Tibial artery (tissue), 4 donors: ENCODE measurements at regions not wholly inside any gene's neighbourhood (a gene's known extent, or its start where the extent isn't known, plus 50 kb on each side); places are given as distances from the start of the nearest gene placed in this dataset.

Experiments used
- DNase-seq, 2 donors: peaks; one replicate each; pipeline ENCODE4 v3.0.0-alpha.2; 2019
- H3K27ac ChIP-seq, 2 donors: fragments of 200-600 bp; sonication (generic) in 1 of 2; 1 replicate in 1 of 2; 2 replicates in 1 of 2; pipeline ENCODE4 v1.5.1; 2018 to 2019; ENCODE audit warnings: mild to moderate bottlenecking in 1 of 2
- H3K27me3 ChIP-seq, 2 donors: fragments of 200-600 bp; sonication (generic) in 1 of 2; one replicate each; pipeline versions ENCODE4 v1.5.1 to v1.6.0; 2016 to 2019
- H3K36me3 ChIP-seq, 3 donors: fragments of 200-600 bp; sonication (generic) in 2 of 3; one replicate each; pipeline ENCODE4 v1.5.1; 2016 to 2019; ENCODE audit warnings: mild to moderate bottlenecking in 2 of 3
- H3K4me1 ChIP-seq, 4 donors: fragments of 200-600 bp; sonication (generic) in 2 of 4; 1 replicate in 3 of 4; 2 replicates in 1 of 4; pipeline ENCODE4 v1.5.1; 2016 to 2019
- H3K4me3 ChIP-seq, 2 donors: fragments of 200-600 bp; sonication (generic) in 1 of 2; 1 replicate in 1 of 2; 2 replicates in 1 of 2; pipeline ENCODE4 v1.5.1; 2018 to 2019; ENCODE audit warnings: mild to moderate bottlenecking in 2 of 2
- H3K9me3 ChIP-seq, 3 donors: fragments of 200-600 bp; sonication (generic) in 1 of 3; one replicate each; pipeline ENCODE4 v1.5.1; 2016 to 2019
- intact Hi-C: fragments of 100-400 bp; cut with DNase I; formaldehyde crosslinking; loops from one replicate; pipeline ENCODE4 v1.15.0; 2023; ENCODE audit warnings: low total_unique reads
- TF ChIP-seq, protein P1 (sequence below), 2 experiments: fragments of 200-600 bp in 1 of 2; fragments of 450-650 bp in 1 of 2; IDR thresholded peaks; one replicate each; pipeline ENCODE4 v1.5.1; 2017 to 2019; ENCODE audit warnings: antibody characterized with exemption in 2 of 2, mild to moderate bottlenecking in 1 of 2, moderate library complexity in 1 of 2

DNA sequence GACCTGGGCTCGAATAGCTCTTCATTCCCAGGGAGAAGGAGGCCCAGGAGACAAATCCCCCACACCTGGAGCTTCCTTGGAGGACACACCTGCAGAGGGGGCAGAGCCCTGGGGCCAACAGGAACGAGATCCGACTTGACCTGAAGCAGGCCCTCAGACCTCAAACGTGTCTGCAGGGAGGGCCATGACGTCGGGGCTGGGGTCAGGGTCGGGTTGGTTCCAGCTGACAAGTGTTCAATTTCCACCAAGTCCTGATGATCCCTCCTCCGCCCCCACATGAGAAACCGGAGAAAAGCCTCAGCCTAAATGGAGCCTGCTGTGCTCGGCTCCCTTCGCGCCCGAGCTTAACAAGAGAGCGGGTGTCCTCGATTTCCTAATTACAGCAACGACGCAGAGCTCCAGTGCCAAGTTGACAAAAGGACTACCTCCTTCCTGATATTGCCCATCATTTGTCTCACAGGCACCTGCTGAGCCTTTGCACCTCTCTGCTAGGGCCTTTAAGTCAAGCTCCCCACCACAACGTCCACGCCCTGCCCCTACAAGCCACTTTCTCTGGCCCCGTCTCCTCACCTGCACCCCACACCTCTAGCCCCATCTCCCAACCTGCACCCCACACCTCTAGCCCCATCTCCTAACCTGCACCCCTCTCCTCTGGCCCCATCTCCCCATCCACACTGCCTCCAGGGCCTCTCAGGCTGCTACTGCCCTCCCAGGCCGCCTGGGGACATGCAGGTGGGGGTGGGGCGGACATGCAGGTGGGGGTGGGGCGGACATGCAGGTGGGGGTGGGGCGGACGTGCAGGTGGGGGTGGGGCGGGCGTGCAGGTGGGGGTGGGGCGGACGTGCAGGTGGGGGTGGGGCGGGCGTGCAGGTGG is 519.4 kb downstream of the GLRX3 start:
- Histone ChIP-seq H3K27me3 (no peaks in the 10 kb centered on the region), H3K36me3 (no peaks in the 10 kb centered on the region), H3K27ac (no peak overlapping the region), H3K9me3 (peaks cover 0 to 5% (median 0%) of the 10 kb centered on the region in 3 donors), H3K4me1 (no peaks in the 10 kb centered on the region), H3K4me3 (no peak overlapping the region)
- TF ChIP-seq, protein P1, sequence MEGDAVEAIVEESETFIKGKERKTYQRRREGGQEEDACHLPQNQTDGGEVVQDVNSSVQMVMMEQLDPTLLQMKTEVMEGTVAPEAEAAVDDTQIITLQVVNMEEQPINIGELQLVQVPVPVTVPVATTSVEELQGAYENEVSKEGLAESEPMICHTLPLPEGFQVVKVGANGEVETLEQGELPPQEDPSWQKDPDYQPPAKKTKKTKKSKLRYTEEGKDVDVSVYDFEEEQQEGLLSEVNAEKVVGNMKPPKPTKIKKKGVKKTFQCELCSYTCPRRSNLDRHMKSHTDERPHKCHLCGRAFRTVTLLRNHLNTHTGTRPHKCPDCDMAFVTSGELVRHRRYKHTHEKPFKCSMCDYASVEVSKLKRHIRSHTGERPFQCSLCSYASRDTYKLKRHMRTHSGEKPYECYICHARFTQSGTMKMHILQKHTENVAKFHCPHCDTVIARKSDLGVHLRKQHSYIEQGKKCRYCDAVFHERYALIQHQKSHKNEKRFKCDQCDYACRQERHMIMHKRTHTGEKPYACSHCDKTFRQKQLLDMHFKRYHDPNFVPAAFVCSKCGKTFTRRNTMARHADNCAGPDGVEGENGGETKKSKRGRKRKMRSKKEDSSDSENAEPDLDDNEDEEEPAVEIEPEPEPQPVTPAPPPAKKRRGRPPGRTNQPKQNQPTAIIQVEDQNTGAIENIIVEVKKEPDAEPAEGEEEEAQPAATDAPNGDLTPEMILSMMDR (IDR thresholded peaks at IDR 0.05) = no peak
- intact Hi-C loops = no loop called here
- no peak for DNase-seq

DNA sequence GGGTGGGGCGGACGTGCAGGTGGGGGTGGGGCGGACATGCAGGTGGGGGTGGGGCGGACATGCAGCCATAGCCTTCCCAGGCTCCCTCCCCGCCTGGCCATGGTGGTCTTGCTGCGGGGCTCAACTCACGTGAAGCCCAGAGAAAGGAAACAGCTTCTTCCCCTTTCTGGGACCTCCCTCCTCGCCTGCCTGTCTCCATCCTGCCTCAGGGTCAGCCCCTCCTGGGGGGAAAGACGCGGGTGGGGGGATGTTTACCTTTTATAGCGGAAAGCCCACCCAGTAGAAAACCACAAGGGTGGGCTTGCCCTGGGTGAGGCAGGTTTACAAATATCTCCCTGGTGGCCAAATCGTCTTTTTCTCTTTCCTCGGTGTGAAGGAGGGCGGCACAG is 520.0 kb downstream of the GLRX3 start:
- TF ChIP-seq, protein P1 (IDR thresholded peaks at IDR 0.05) = no peak
- intact Hi-C loops = no loop called here
- Histone ChIP-seq H3K27me3 (no peaks in the 10 kb centered on the region), H3K9me3 (peaks cover 0 to 5% (median 0%) of the 10 kb centered on the region in 3 donors), H3K27ac (no peak overlapping the region), H3K4me1 (no peaks in the 10 kb centered on the region), H3K36me3 (no peaks in the 10 kb centered on the region), H3K4me3 (no peak overlapping the region)
- no peak for DNase-seq

DNA sequence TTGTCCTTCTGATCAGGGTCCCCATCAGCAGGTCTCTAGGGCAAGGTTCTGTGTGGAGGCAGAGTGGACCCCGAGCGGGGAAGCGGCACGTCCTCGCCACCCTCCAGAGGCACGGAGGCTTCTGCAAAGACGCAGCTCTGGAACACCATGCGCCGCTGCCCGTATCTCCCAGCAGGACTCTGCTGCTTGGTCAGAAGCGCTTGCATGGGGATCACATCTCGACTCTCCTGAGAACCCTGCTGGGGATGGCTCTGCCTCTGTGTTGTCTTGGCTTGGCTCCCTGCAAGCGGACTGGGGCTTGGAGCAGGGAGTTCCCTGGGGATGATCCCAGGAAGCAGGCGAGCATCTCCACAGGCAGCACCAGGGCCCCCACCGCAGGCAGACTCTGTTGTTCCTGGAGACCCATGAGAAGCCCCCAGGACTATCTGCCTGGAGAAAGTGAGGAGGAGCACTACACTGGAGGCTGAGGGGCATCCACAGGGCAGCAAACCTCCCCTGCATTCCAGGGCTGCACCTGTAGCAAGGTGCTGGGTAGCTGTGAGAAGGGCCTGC is 520.5 kb downstream of the GLRX3 start:
- TF ChIP-seq, protein P1 (IDR thresholded peaks at IDR 0.05) = no peak
- Histone ChIP-seq H3K27me3 (no peaks in the 10 kb centered on the region), H3K27ac (no peak overlapping the region), H3K36me3 (no peaks in the 10 kb centered on the region), H3K9me3 (peaks cover 0 to 5% (median 0%) of the 10 kb centered on the region in 3 donors), H3K4me3 (no peak overlapping the region), H3K4me1 (no peaks in the 10 kb centered on the region)
- DNase-seq = no peak
- intact Hi-C loops = no loop called here

DNA sequence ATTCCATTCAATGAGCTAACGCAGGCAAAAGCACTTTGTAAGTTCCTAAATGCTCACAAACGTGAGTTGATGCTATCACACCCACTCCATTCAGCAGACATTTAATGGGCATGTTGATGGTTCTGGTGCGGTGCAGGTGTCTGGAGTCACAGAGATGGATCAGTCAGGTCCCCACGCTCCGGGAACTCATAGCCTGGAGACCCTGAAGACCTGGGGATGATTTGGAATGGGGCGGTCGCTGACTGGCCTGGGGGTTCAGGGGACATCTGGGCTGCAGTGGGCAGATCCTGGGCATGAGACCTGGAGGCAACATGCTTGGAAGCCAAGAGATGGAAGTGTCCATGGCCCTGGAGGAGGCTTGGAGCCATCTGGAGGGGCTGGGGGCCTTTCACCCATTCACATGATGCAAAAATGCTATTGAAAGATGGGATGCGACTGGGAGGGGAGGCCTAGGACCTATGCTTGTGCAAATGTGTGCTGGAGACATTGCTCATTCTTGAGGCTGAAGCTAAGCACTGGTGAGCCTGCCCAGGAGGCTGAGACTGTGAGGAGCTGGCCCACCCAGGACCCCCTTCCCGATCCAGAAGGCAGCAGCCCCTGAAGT is 522.6 kb downstream of the GLRX3 start:
- Histone ChIP-seq H3K27me3 (no peaks in the 10 kb centered on the region), H3K4me1 (no peaks in the 10 kb centered on the region), H3K27ac (no peak overlapping the region), H3K4me3 (no peak overlapping the region), H3K36me3 (no peaks in the 10 kb centered on the region), H3K9me3 (no peaks in the 10 kb centered on the region)
- intact Hi-C loops = no loop called here
- no peak for DNase-seq
- TF ChIP-seq, protein P1 (IDR thresholded peaks at IDR 0.05) = no peak

DNA sequence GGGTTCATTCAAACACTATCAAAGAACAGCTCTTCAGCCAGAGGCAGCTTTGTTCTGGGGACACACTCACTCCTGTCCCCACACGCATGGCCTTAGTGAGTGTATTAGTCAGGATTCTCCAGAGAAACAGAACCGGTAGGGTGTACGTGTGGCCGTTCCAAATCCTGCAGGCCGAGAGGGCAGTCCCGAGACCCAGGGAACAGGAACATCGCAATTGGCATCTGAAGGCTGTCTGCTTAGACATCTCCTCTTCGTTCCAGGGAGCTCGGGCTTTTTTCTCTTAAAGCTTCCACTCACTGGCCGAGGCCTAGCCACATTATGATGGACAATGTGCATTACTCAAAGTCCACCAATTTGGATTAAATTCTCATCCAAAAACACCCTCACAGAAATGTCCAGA is 523.3 kb downstream of the GLRX3 start:
- no peaks in the 10 kb centered on the region for H3K9me3 ChIP-seq
- no peaks in the 10 kb centered on the region for H3K27me3 ChIP-seq
- DNase-seq = no peak
- no peak overlapping the region for H3K4me3 ChIP-seq
- no peaks in the 10 kb centered on the region for H3K4me1 ChIP-seq
- H3K36me3 ChIP-seq = no peaks in the 10 kb centered on the region
- intact Hi-C loops = no loop called here
- TF ChIP-seq, protein P1 (IDR thresholded peaks at IDR 0.05) = no peak
- no peak overlapping the region for H3K27ac ChIP-seq
